MM.1S (cell line): ENCODE measurements at regions not wholly inside any gene's neighbourhood (a gene's known extent, or its start where the extent isn't known, plus 50 kb on each side); places are given as distances from the start of the nearest gene placed in this dataset.

Experiments used
- EZH2 ChIP-seq: fragments of 300-600 bp; sonication (generic); optimal IDR thresholded peaks from 2 replicates; pipeline ENCODE3; 2017; ENCODE audit warnings: low read depth, mild to moderate bottlenecking, antibody characterized with exemption, low read length, mixed read lengths
- EZH2phosphoT487 ChIP-seq: fragments of 300-600 bp; sonication (generic); IDR thresholded peaks from 2 replicates; pipeline ENCODE4 v1.6.1; 2018; ENCODE audit warnings: antibody characterized with exemption, low read length
- TF ChIP-seq, protein P1 (sequence below): fragments of 300-600 bp; sonication (generic); IDR thresholded peaks from 2 replicates; pipeline ENCODE4 v1.5.1; 2016; ENCODE audit warnings: antibody characterized with exemption, low read length, mixed read lengths

DNA sequence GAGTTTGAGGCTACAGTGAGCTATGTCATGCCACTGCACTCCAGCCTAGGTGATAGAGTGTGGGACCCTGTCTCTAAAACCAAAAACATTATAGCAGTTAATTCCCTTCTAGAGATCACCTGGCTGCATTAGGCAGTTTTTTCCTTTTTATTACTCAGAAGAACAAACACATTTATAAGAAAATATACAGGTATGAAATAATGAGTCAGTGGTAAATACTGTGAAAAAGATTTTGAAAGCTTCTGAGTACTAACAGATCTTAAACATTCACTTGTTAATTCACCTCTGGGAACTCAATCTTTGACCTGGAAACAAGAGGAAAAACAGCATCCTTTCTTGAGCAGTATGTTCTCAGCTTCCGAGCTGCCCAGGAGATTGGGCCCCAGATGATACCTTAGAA is 64.1 kb downstream of the UCHL1 start:
- TF ChIP-seq, protein P1, sequence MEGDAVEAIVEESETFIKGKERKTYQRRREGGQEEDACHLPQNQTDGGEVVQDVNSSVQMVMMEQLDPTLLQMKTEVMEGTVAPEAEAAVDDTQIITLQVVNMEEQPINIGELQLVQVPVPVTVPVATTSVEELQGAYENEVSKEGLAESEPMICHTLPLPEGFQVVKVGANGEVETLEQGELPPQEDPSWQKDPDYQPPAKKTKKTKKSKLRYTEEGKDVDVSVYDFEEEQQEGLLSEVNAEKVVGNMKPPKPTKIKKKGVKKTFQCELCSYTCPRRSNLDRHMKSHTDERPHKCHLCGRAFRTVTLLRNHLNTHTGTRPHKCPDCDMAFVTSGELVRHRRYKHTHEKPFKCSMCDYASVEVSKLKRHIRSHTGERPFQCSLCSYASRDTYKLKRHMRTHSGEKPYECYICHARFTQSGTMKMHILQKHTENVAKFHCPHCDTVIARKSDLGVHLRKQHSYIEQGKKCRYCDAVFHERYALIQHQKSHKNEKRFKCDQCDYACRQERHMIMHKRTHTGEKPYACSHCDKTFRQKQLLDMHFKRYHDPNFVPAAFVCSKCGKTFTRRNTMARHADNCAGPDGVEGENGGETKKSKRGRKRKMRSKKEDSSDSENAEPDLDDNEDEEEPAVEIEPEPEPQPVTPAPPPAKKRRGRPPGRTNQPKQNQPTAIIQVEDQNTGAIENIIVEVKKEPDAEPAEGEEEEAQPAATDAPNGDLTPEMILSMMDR, result no peak
- no peak for TF ChIP-seq EZH2
- TF ChIP-seq EZH2phosphoT487, result no peak
